ENCODE measurements at regions not wholly inside any gene's neighbourhood (a gene's known extent, or its start where the extent isn't known, plus 50 kb on each side); places are given as distances from the start of the nearest gene placed in this dataset.
"Not testable (repeated sequence)": the region's sequence is repeated elsewhere in the genome, so short reads cannot be mapped to it uniquely, and the experiment has no call there.

- TF ChIP-seq POLR2A, POLR2AphosphoS5, CTCF (IDR thresholded peaks at IDR 0.05): not testable (repeated sequence)
Observed at GRCh38 chr4:128437023-128437422, 149.4 kb upstream of the PGRMC2 start.

Measured in breast epithelium (tissue), 3 donors.